Ovary (tissue), 7 donors: ENCODE measurements at regions not wholly inside any gene's neighbourhood (a gene's known extent, or its start where the extent isn't known, plus 50 kb on each side); places are given as distances from the start of the nearest gene placed in this dataset.

Experiments used
- DNase-seq, 5 donors: peaks; one replicate each; pipeline ENCODE4 v3.0.0-alpha.2; 2019 to 2020
- H3K27ac ChIP-seq, 2 donors: fragments of 200-600 bp; one replicate each; pipeline versions ENCODE4 v1.5.1 to v1.8.0; 2019 to 2022
- H3K27me3 ChIP-seq: fragments of 200-600 bp; one replicate; pipeline ENCODE4 v1.8.0; 2022
- H3K36me3 ChIP-seq: fragments of 200-600 bp; sonication (generic); one replicate; pipeline ENCODE4 v1.5.1; 2019
- H3K4me1 ChIP-seq: one replicate; pipeline ENCODE4 v1.8.1; 2013; ENCODE audit warnings: mild to moderate bottlenecking, moderate library complexity; ENCODE audit not compliant: insufficient read depth
- H3K4me3 ChIP-seq: fragments of 200-600 bp; sonication (generic); one replicate; pipeline ENCODE4 v1.5.1; 2017
- H3K9me3 ChIP-seq, 2 donors: fragments of 200-600 bp in 1 of 2; sonication (generic) in 1 of 2; one replicate each; pipeline versions ENCODE4 v1.5.1 to v1.8.1; 2013 to 2019; ENCODE audit warnings: mild to moderate bottlenecking in 1 of 2, moderate library complexity in 1 of 2
- CTCF ChIP-seq, 3 donors: fragments of 450-650 bp in 2 of 3; fragments of 200-600 bp in 1 of 3; IDR thresholded peaks; one replicate each; pipeline versions ENCODE4 v1.5.1 to v1.8.0; 2016 to 2022; ENCODE audit warnings: antibody characterized with exemption in 3 of 3, mild to moderate bottlenecking in 1 of 3
- EP300 ChIP-seq: sonication (generic); formaldehyde crosslinking; IDR thresholded peaks from one replicate; pipeline ENCODE4 v1.6.1; 2017; ENCODE audit warnings: antibody characterized with exemption
- POLR2A ChIP-seq: fragments of 450-650 bp; IDR thresholded peaks from one replicate; pipeline ENCODE4 v1.6.1; 2017; ENCODE audit warnings: antibody characterized with exemption, mild to moderate bottlenecking, moderate library complexity
- WGBS, 3 donors: extraction: QIAGEN DNeasy Blood & Tissue Kit in 1 of 3; methylation state at CpG; one replicate each; pipeline versions ENCODE4 v1.1.5 to v1.1.7; 2013 to 2017; 5-methylcytosine and 5-hydroxymethylcytosine counted together
- intact Hi-C, 4 donors: fragments of 100-400 bp; cut with DNase I; formaldehyde crosslinking; loops; one replicate each; pipeline versions ENCODE4 v1.11.0 to v1.15.1; 2022 to 2023
- donor health status: DM: no; HTN: no; CAD: no; lungs with moderate emphysema.
- donor health status: DM: no; HTN: no; CAD: no.
- donor health status: Bipolar disorder and iron deficiency.
- donor health status: DM: no; HTN: no; CAD: no.
- donor health status: DM: yes; HTN: yes; CAD: no.

- H3K27ac ChIP-seq: no peak overlapping the region
- H3K9me3 ChIP-seq: no peaks in the 10 kb centered on the region
- H3K4me1 ChIP-seq: no peaks in the 10 kb centered on the region
- DNase-seq: no peak
- no peaks in the 10 kb centered on the region for H3K27me3 ChIP-seq
- 52 to 84% (median 70%) methylated on average over 2 of the region's 2 CpGs for WGBS, 3 donors
- no peak for TF ChIP-seq POLR2A
- no peak for TF ChIP-seq EP300
- TF ChIP-seq CTCF (IDR thresholded peaks at IDR 0.05): no peak
- no peak overlapping the region for H3K4me3 ChIP-seq
- intact Hi-C loops: no loop called here
- H3K36me3 ChIP-seq: no peaks in the 10 kb centered on the region
These were observed 577.8 kb downstream of the AACS start for GRCh38 chr12:125643055-125643454.

GRCh38 chr12:125645724-125646123, 580.5 kb downstream of the AACS start:
- H3K27me3 ChIP-seq: no peaks in the 10 kb centered on the region
- no peaks in the 10 kb centered on the region for H3K4me1 ChIP-seq
- WGBS, 3 donors: 65 to 75% (median 68%) methylated on average over 5 of the region's 5 CpGs
- no peak for TF ChIP-seq CTCF (IDR thresholded peaks at IDR 0.05)
- TF ChIP-seq EP300: no peak
- TF ChIP-seq POLR2A: no peak
- H3K4me3 ChIP-seq: no peak overlapping the region
- DNase-seq: no peak
- no peaks in the 10 kb centered on the region for H3K9me3 ChIP-seq
- intact Hi-C loops: no loop called here
- no peak overlapping the region for H3K27ac ChIP-seq
- H3K36me3 ChIP-seq: no peaks in the 10 kb centered on the region

- Histone ChIP-seq H3K36me3 (no peaks in the 10 kb centered on the region), H3K4me3 (no peak overlapping the region), H3K9me3 (no peaks in the 10 kb centered on the region), H3K27me3 (no peaks in the 10 kb centered on the region), H3K27ac (no peak overlapping the region), H3K4me1 (no peaks in the 10 kb centered on the region)
- TF ChIP-seq POLR2A: no peak
- no peak for TF ChIP-seq EP300
- no peak for TF ChIP-seq CTCF (IDR thresholded peaks at IDR 0.05)
- intact Hi-C loops: no loop called here
- WGBS, 3 donors: 88 to 93% (median 91%) methylated on average over 19 of the region's 19 CpGs
- no peak for DNase-seq
These were observed 585.4 kb downstream of the AACS start for GRCh38 chr12:125650587-125650986.

GRCh38 chr12:125651625-125652024, 586.4 kb downstream of the AACS start:
- H3K9me3 ChIP-seq: no peaks in the 10 kb centered on the region
- DNase-seq: no peak
- H3K4me3 ChIP-seq: no peak overlapping the region
- no peaks in the 10 kb centered on the region for H3K27me3 ChIP-seq
- WGBS, 3 donors: 26 to 54% (median 36%) methylated on average over 4 of the region's 4 CpGs
- intact Hi-C loops: no loop called here
- no peaks in the 10 kb centered on the region for H3K4me1 ChIP-seq
- no peak for TF ChIP-seq CTCF (IDR thresholded peaks at IDR 0.05)
- no peak for TF ChIP-seq EP300
- TF ChIP-seq POLR2A: no peak
- H3K27ac ChIP-seq: no peak overlapping the region
- H3K36me3 ChIP-seq: no peaks in the 10 kb centered on the region

GRCh38 chr12:125652681-125653080, 587.4 kb downstream of the AACS start:
- no peak overlapping the region for H3K4me3 ChIP-seq
- H3K36me3 ChIP-seq: no peaks in the 10 kb centered on the region
- no peaks in the 10 kb centered on the region for H3K4me1 ChIP-seq
- TF ChIP-seq POLR2A: no peak
- TF ChIP-seq CTCF (IDR thresholded peaks at IDR 0.05): no peak
- TF ChIP-seq EP300: no peak
- H3K9me3 ChIP-seq: no peaks in the 10 kb centered on the region
- no peak overlapping the region for H3K27ac ChIP-seq
- H3K27me3 ChIP-seq: no peaks in the 10 kb centered on the region
- no peak for DNase-seq
- intact Hi-C loops: no loop called here
- WGBS, 3 donors: 69 to 71% (median 70%) methylated on average over 6 of the region's 6 CpGs
